Astrocyte of the hippocampus (primary cell): ENCODE measurements at regions not wholly inside any gene's neighbourhood (a gene's known extent, or its start where the extent isn't known, plus 50 kb on each side); places are given as distances from the start of the nearest gene placed in this dataset.

Experiments
- DNase-seq: peaks from one replicate; pipeline ENCODE4 v3.0.0; 2011; ENCODE audit warnings: low read depth, low spot score

GRCh38 chr5:30092548-30092947 lies 1100.9 kb upstream of the CDH6 start:
- DNase-seq, result no peak

GRCh38 chr5:30069441-30070263 lies 1123.8 kb upstream of the CDH6 start:
- no peak for DNase-seq

GRCh38 chr5:30063503-30063902 lies 1130.0 kb upstream of the CDH6 start:
- DNase-seq, result no peak

GRCh38 chr5:30051976-30052375 lies 1141.5 kb upstream of the CDH6 start:
- no peak for DNase-seq

- DNase-seq, result peak; percentile 9
These were observed 1143.2 kb upstream of the CDH6 start for GRCh38 chr5:30050056-30050815.

GRCh38 chr5:30042677-30043076 lies 1150.8 kb upstream of the CDH6 start:
- no peak for DNase-seq

- DNase-seq, result no peak
These were observed 1151.6 kb upstream of the CDH6 start for GRCh38 chr5:30041831-30042385.

GRCh38 chr5:30041291-30041690 lies 1152.2 kb upstream of the CDH6 start:
- no peak for DNase-seq

GRCh38 chr5:30040488-30041118 lies 1152.9 kb upstream of the CDH6 start:
- peak; percentile 61 for DNase-seq

GRCh38 chr5:30039379-30039778 lies 1154.1 kb upstream of the CDH6 start:
- DNase-seq, result no peak

- DNase-seq, result no peak
These were observed 1158.6 kb upstream of the CDH6 start for GRCh38 chr5:30034870-30035269.

- DNase-seq, result no peak
These were observed 1163.4 kb upstream of the CDH6 start for GRCh38 chr5:30030101-30030500.

GRCh38 chr5:30001826-30002225 lies 1191.7 kb upstream of the CDH6 start:
- no peak for DNase-seq

GRCh38 chr5:30000231-30000630 lies 1193.3 kb upstream of the CDH6 start:
- DNase-seq, result no peak

- DNase-seq, result no peak
These were observed 1198.3 kb upstream of the CDH6 start for GRCh38 chr5:29995154-29995553.

- no peak for DNase-seq
These were observed 1199.0 kb upstream of the CDH6 start for GRCh38 chr5:29994519-29994918.

GRCh38 chr5:29993286-29993685 lies 1200.2 kb upstream of the CDH6 start:
- no peak for DNase-seq

- DNase-seq, result no peak
These were observed 1201.2 kb upstream of the CDH6 start for GRCh38 chr5:29992248-29992647.

GRCh38 chr5:29990681-29991080 lies 1202.8 kb upstream of the CDH6 start:
- DNase-seq, result no peak

GRCh38 chr5:29984156-29984540 lies 1209.3 kb upstream of the CDH6 start:
- no peak for DNase-seq

GRCh38 chr5:29983528-29984155 lies 1209.8 kb upstream of the CDH6 start:
- DNase-seq, result no peak

- DNase-seq, result no peak
These were observed 1211.0 kb upstream of the CDH6 start for GRCh38 chr5:29982457-29982856.
